ENCODE measurements at regions not wholly inside any gene's neighbourhood (a gene's known extent, or its start where the extent isn't known, plus 50 kb on each side); places are given as distances from the start of the nearest gene placed in this dataset.

- no peak overlapping the region for H3K4me3 ChIP-seq (ENCODE audit: control insufficient read depth in 2 of 3, extremely low read depth in 1 of 3, insufficient read depth in 2 of 3, low read depth in 1 of 3, low read length in 3 of 3)
- H3K79me2 ChIP-seq (ENCODE audit: control insufficient read depth, insufficient read depth, low read length), result no peaks in the 10 kb centered on the region
- H2AFZ ChIP-seq (ENCODE audit: control insufficient read depth, low read length), result no peak overlapping the region
- H4K20me1 ChIP-seq (ENCODE audit: control insufficient read depth, extremely low read depth, insufficient read depth, low read length), result no peaks in the 10 kb centered on the region
- H3K9me1 ChIP-seq (ENCODE audit: control insufficient read depth, extremely low read depth, insufficient read depth, low read length), result no peaks in the 10 kb centered on the region
- no peaks in the 10 kb centered on the region for H3K36me3 ChIP-seq (ENCODE audit: control insufficient read depth in 2 of 2, extremely low read depth in 1 of 2, insufficient read depth in 2 of 2, low read length in 2 of 2)
- H3K4me1 ChIP-seq (ENCODE audit: control insufficient read depth, extremely low read depth, insufficient read depth, low read length), result no peaks in the 10 kb centered on the region
- no peak for TF ChIP-seq CTCF (optimal IDR thresholded peaks at IDR 0.05 in 1 of 3, IDR thresholded peaks at IDR 0.05 in 1 of 3, conservative IDR thresholded peaks at IDR 0.05 in 1 of 3; ENCODE audit: extremely low read depth in 1 of 3, insufficient read depth in 2 of 3, low read length in 3 of 3)
- peaks cover 67% of the 10 kb centered on the region for H3K27me3 ChIP-seq (ENCODE audit: control insufficient read depth, extremely low read depth, insufficient read depth, low read length)
- dilution Hi-C loops (cut with MboI; ENCODE audit: extremely low pct_ligation_motif_present, low sequenced_read_pairs), result no loop called here
- no peak overlapping the region for H3K9ac ChIP-seq (ENCODE audit: control insufficient read depth, extremely low read depth, insufficient read depth, low read length)
- no peak overlapping the region for H3K4me2 ChIP-seq (ENCODE audit: control insufficient read depth, extremely low read depth, insufficient read depth, low read depth, low read length)
- no peaks in the 10 kb centered on the region for H3K9me3 ChIP-seq (ENCODE audit: control insufficient read depth, low read depth, low read length)
- H3K27ac ChIP-seq (ENCODE audit: control insufficient read depth, insufficient read depth, low read length), result no peak overlapping the region
- FAIRE-seq (no peak), DNase-seq (ENCODE audit: low read depth, low spot score) (no peak)
Observed at GRCh38 chr10:101284744-101285463, 55.6 kb upstream of the LBX1 start.

GRCh38 chr10:101285519-101286070 is 56.3 kb upstream of the LBX1 start:
- dilution Hi-C loops (cut with MboI; ENCODE audit: extremely low pct_ligation_motif_present, low sequenced_read_pairs), result no loop called here
- FAIRE-seq, result no peak
- no peaks in the 10 kb centered on the region for H3K4me1 ChIP-seq (ENCODE audit: control insufficient read depth, extremely low read depth, insufficient read depth, low read length)
- no peaks in the 10 kb centered on the region for H3K9me1 ChIP-seq (ENCODE audit: control insufficient read depth, extremely low read depth, insufficient read depth, low read length)
- no peaks in the 10 kb centered on the region for H3K9me3 ChIP-seq (ENCODE audit: control insufficient read depth, low read depth, low read length)
- H2AFZ ChIP-seq (ENCODE audit: control insufficient read depth, low read length), result no peak overlapping the region
- H3K4me2 ChIP-seq (ENCODE audit: control insufficient read depth, extremely low read depth, insufficient read depth, low read depth, low read length), result no peak overlapping the region
- H4K20me1 ChIP-seq (ENCODE audit: control insufficient read depth, extremely low read depth, insufficient read depth, low read length), result no peaks in the 10 kb centered on the region
- H3K4me3 ChIP-seq (ENCODE audit: control insufficient read depth in 2 of 3, extremely low read depth in 1 of 3, insufficient read depth in 2 of 3, low read depth in 1 of 3, low read length in 3 of 3), result no peak overlapping the region
- H3K79me2 ChIP-seq (ENCODE audit: control insufficient read depth, insufficient read depth, low read length), result no peaks in the 10 kb centered on the region
- no peak overlapping the region for H3K27ac ChIP-seq (ENCODE audit: control insufficient read depth, insufficient read depth, low read length)
- no peaks in the 10 kb centered on the region for H3K36me3 ChIP-seq (ENCODE audit: control insufficient read depth in 2 of 2, extremely low read depth in 1 of 2, insufficient read depth in 2 of 2, low read length in 2 of 2)
- no peak for TF ChIP-seq CTCF (optimal IDR thresholded peaks at IDR 0.05 in 1 of 3, IDR thresholded peaks at IDR 0.05 in 1 of 3, conservative IDR thresholded peaks at IDR 0.05 in 1 of 3; ENCODE audit: extremely low read depth in 1 of 3, insufficient read depth in 2 of 3, low read length in 3 of 3)
- peaks cover 74% of the 10 kb centered on the region for H3K27me3 ChIP-seq (ENCODE audit: control insufficient read depth, extremely low read depth, insufficient read depth, low read length)
- no peak overlapping the region for H3K9ac ChIP-seq (ENCODE audit: control insufficient read depth, extremely low read depth, insufficient read depth, low read length)
- DNase-seq (ENCODE audit: low read depth, low spot score), result no peak
